HG02610 (cell line): ENCODE measurements at regions not wholly inside any gene's neighbourhood (a gene's known extent, or its start where the extent isn't known, plus 50 kb on each side); places are given as distances from the start of the nearest gene placed in this dataset.

Experiments used
- ATAC-seq: cut with Tn5 transposase; IDR thresholded peaks from one replicate; pipeline ENCODE4 v1.9.1; 2021; ENCODE audit warnings: mild to moderate bottlenecking, moderate library complexity; ENCODE audit not compliant: unreplicated experiment

DNA sequence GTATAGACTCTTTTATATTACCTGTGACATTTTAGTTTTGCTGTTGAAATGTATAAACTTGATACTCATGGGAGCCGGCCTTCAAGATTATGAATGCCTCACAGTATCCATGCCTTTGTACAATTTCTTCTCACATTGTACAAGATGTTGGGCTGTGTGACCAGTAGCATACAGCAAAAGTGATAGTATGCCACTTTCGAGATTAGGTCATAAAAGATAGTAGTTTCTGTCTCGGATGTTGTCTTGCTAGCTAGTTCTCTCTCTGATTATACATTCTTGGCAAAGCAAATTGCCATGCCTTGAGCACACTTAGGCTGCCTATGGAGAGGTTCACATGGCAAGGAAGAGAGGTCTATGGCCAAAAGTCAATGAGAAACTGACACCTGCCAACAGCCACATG lies 1309.8 kb upstream of the CDH8 start:
- ATAC-seq = no peak

GRCh38 chr16:63337264-63337663 lies 1301.0 kb upstream of the CDH8 start:
- ATAC-seq = no peak

GRCh38 chr16:63331111-63331510 lies 1294.9 kb upstream of the CDH8 start:
- no peak for ATAC-seq

- no peak for ATAC-seq
Measured at GRCh38 chr16:63326736-63327339, 1290.6 kb upstream of the CDH8 start.

GRCh38 chr16:63323722-63324705 lies 1287.8 kb upstream of the CDH8 start:
- ATAC-seq = no peak

DNA sequence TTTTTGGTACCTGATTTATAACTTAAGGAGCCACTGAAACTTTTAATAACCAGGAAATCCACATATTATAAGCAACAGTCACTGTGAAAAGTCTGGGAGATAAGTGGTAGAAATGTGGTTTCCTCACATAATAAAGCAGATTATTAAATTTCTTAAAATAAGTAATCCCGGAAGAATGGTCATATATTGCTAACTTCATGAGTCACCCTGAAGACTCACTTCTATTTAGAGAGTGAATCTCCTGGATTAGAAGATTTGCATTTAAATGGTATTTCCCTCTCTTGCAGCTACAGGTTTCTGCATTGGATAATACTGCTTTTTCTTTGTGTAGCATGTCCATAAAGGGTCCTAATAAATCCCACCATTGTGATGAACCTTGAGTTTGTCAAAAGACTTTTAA lies 1286.8 kb upstream of the CDH8 start:
- ATAC-seq = no peak

GRCh38 chr16:63315229-63315628 lies 1279.0 kb upstream of the CDH8 start:
- no peak for ATAC-seq

DNA sequence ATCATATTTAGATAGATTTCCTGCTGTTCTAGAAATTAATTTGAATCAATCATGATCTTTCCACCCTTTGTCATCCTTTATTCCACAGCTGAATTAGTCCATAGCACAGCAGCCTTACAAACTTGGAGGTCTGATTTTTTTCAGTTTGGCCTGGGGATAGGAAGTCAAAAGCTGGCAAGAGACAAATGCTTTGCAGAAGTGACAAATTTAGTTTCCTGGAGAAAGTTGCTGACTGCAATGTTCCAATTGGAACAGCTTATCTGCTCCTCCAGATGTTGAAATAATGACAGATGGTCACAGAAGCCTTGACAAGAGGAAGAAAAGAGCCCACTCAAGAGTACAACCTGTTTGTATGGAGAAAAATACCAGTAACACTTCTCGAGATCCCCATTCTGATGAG lies 1276.1 kb upstream of the CDH8 start:
- ATAC-seq = no peak

- no peak for ATAC-seq
Measured at GRCh38 chr16:63311313-63311712, 1275.1 kb upstream of the CDH8 start.

GRCh38 chr16:63302811-63303210 lies 1266.6 kb upstream of the CDH8 start:
- ATAC-seq = no peak

GRCh38 chr16:63301349-63301748 lies 1265.1 kb upstream of the CDH8 start:
- ATAC-seq = no peak

GRCh38 chr16:63298993-63299392 lies 1262.8 kb upstream of the CDH8 start:
- no peak for ATAC-seq

DNA sequence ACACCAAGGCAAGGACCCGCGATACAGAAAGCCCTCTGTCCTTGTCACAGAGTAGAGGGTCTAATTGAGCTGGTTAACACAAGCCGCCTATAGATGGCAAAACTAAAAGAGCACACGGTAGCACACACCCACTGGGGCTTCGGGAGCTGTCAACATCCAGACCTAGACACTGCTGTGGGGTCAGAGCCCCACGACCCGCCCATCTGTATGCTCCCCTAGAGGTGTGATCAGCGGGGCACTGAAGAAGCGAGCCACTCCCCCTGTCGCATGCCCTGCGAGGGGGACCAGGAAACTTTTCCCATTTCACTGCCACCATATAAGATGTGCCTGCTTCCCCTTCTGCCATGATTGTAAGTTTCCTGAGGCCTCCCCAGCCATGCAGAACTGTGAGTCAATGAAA lies 1255.8 kb upstream of the CDH8 start:
- ATAC-seq = no peak

DNA sequence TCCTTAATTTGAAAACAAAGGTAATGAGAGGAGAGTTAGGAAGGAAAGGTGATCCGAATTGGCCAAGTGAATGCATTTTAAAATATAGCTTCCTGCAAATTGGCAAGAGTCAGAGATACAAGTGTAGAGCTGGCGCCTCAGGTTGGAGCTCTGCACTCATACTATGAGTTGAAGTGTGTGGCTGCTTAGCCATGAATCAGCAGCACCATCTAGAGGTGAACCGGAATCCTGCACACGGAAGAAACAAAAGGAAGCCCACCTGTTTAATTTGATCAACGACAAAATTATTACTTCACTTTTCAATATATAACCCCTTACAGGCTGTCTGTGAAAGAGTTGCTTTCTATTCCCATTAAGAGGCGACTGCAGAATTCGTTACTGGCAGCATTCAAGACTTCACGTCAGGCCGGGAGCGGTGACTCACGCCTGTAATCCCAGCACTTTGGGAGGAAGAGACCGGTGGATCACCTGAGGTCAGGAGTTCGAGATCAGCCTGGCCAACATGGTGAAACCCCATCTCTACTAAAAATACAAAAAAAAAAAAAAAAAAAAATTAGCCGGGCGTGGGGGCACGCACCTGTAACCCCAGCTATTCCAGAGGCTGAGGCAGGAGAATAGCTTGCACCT lies 1253.7 kb upstream of the CDH8 start:
- peak; percentile 57 for ATAC-seq

DNA sequence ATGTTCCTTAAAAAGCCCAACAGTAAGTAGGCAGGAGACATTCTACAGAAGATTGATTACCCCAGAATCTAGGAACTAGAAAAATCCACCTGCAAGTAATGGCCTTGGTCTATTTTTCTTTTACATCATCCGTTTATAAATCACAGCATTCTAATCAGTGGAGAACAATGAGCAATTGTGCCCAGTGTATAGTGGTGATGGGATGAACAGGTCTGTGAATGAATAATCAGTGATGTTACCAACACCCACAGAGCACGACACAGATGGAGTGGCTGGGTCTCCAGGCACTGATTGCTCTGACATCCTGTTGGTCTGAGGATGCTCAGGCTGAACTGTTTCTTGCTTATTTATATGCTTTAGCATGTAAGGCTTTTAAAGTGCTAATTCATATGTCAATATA lies 1251.2 kb upstream of the CDH8 start:
- ATAC-seq = no peak

DNA sequence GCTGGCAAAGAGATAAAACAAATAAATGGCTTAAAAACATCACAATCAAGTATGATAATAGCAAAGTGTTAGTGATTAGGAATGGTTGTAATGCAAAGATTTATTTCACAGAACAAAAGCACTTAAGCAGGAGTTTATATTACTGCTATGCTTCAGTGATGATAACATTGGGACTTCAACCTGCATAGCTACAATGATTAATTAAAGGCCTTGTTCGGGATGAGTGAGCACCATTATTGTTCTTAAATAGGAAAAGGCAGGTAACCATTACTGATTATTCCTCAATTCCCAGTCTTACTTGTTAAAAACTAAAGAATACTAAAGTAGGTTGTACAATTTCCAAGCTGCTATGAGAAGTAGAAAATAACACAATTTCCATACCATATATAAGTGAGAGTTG lies 1247.5 kb upstream of the CDH8 start:
- ATAC-seq = no peak

GRCh38 chr16:63244631-63245030 lies 1208.4 kb upstream of the CDH8 start:
- ATAC-seq = no peak

GRCh38 chr16:63241497-63242028 lies 1205.3 kb upstream of the CDH8 start:
- no peak for ATAC-seq

DNA sequence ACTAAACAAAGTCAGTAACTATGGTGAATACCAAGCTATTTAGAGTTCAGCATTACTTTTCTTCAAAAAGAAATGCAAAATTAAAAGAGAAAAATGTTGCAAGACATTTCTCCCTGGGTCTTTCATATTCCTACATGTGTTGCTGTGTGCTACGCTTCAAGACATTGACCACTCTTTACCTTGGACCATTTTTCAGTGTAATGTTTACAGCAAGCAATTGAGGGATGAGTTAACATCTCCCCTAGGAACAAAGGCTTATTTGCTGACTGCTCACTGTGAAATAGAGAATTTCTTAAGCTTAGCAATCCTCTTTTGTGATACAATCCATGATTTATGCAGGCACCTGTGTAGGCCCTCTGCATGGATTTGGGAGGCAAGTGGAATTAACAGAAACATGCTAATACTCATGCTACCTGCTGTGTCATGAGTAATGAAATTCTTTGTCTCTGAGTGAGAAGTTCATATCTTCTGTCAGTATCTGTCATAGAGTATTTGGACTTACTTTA lies 1202.9 kb upstream of the CDH8 start:
- no peak for ATAC-seq

DNA sequence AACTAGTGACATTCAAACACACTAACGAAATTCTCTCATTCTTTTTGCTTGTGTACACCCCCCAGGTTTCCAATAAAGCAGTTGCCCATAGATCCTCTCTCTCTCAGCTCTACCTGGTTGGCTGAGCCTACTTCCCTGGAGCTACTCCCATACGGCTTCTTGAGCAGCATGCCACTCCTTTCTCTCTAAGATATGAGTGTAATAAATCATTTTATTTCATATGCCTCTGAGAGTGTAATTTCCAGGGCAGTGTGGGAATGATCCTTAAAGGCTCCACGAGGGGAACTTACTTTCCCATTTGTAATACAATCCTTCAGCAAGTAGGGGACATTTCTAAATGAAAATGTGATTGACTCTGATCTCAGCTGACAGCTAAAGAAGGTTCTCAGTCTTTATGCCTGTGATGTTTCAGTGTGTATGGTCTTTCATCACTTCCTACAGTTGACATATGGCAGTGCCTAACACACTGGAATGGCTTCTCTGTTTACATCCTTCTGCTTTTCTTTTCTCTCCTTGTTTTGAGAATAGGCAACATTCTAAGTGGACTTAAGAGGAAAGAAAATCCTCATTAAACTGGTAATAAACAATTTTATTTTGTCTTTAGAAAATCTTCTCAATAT lies 1194.3 kb upstream of the CDH8 start:
- ATAC-seq = no peak

- ATAC-seq = no peak
Measured at GRCh38 chr16:63228259-63228658, 1192.0 kb upstream of the CDH8 start.
